ENCODE measurements at regions not wholly inside any gene's neighbourhood (a gene's known extent, or its start where the extent isn't known, plus 50 kb on each side); places are given as distances from the start of the nearest gene placed in this dataset.

DNA sequence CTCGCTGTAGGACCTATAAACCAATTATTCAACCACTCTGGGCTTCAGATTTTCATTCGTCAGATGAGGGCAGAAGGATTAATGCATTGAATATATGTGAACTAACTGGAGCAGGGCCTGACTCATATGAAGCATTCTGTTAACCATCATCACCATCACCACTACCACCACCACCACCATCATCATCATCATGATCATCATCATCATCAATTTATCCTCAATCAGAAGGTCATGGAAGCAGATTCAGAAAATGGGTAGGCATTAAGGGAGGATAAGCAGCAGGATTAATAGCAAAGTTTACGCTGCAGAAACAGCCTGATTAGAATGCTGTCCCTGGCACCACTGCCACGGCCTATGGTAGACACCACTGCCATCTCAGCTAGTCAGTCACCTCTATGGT is 407.5 kb upstream of the THBS1 start:
- Histone ChIP-seq H3K4me1 (ENCODE audit: control insufficient read depth in 1 of 2, insufficient read depth in 2 of 2, low read depth in 1 of 2, low read length in 1 of 2) (peaks cover 7 to 8% of the 10 kb centered on the region in 2 experiments), H3K36me3 (replicated peaks in 1 of 2; ENCODE audit: control insufficient read depth in 1 of 2, insufficient read depth in 2 of 2, low read length in 1 of 2) (no peaks in the 10 kb centered on the region), H3K27me3 (ENCODE audit: insufficient read depth) (no peaks in the 10 kb centered on the region), H3K9me3 (no peaks in the 10 kb centered on the region), H4K20me1 (ENCODE audit: insufficient read depth) (no peaks in the 10 kb centered on the region), H3F3A (replicated peaks; ENCODE audit: insufficient read depth) (peaks cover 8% of the 10 kb centered on the region), H3K27ac (ENCODE audit: low read depth in 2 of 2, low read length in 1 of 2) (peak overlapping the region in 1 of 2 experiments; percentile 78; a peak in 1 of 4 replicates), H3K9ac (no peak overlapping the region), H3K9me2 (no peaks in the 10 kb centered on the region), H3K4me2 (no peak overlapping the region), H3K79me2 (ENCODE audit: insufficient read depth) (no peaks in the 10 kb centered on the region), H2AFZ (ENCODE audit: low read depth) (no peak overlapping the region), H3K4me3 (ENCODE audit: low read depth in 2 of 2, low read length in 1 of 2) (no peak overlapping the region)
- ChIA-PET POLR2A (no interaction called here), CTCF (interaction anchor here (0.9 to 2.4 kb wide), 3 partner anchors 404 to 584 kb away, joined by 3 to 20 read pairs (median 12); no protein-coding TSS in a partner anchor)
- 98% methylated on average over 4 of the region's 4 CpGs for WGBS (ENCODE audit: low lambda C conversion rate)
- no peak for DNase-seq
- TF ChIP-seq EP300 (IDR thresholded peaks at IDR 0.05; ENCODE audit: borderline replicate concordance in 1 of 2, low read depth in 1 of 2, low read length in 1 of 2) (no peak), GABPA (IDR thresholded peaks at IDR 0.05; ENCODE audit: low read depth) (no peak), JUND (IDR thresholded peaks at IDR 0.05) (no peak), SIN3A (IDR thresholded peaks at IDR 0.05; ENCODE audit: borderline replicate concordance, low read depth, low read length) (no peak)
- TF ChIP-seq, protein P1, sequence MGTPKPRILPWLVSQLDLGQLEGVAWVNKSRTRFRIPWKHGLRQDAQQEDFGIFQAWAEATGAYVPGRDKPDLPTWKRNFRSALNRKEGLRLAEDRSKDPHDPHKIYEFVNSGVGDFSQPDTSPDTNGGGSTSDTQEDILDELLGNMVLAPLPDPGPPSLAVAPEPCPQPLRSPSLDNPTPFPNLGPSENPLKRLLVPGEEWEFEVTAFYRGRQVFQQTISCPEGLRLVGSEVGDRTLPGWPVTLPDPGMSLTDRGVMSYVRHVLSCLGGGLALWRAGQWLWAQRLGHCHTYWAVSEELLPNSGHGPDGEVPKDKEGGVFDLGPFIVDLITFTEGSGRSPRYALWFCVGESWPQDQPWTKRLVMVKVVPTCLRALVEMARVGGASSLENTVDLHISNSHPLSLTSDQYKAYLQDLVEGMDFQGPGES (IDR thresholded peaks at IDR 0.05; ENCODE audit: low read depth, low read length), result no peak

DNA sequence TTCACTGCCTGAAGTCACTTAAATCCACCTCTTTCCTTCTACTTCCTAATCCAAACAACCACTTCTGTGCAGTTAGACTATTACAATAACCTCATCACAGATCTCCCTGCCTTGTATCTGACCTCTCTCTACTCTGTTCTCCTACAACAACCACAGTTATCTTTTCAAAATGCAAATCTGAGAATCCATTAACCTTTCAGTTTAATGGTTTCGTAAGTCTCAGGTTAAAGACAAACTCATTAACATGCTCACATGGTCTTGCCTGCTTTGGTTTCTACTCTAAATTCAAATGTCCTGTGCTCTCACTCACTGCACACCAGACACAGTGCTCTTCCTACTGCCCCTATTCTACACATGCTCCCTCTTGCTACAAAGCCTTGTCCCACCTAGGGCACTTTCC is 406.5 kb upstream of the THBS1 start:
- H3F3A ChIP-seq (replicated peaks; ENCODE audit: insufficient read depth), result peaks cover 8% of the 10 kb centered on the region
- CTCF ChIA-PET, result no interaction called here
- POLR2A ChIA-PET, result no interaction called here
- H2AFZ ChIP-seq (ENCODE audit: low read depth), result no peak overlapping the region
- H3K4me2 ChIP-seq, result no peak overlapping the region
- no peak overlapping the region for H3K4me3 ChIP-seq (ENCODE audit: low read depth in 2 of 2, low read length in 1 of 2)
- H4K20me1 ChIP-seq (ENCODE audit: insufficient read depth), result no peaks in the 10 kb centered on the region
- H3K27ac ChIP-seq (ENCODE audit: low read depth in 2 of 2, low read length in 1 of 2), result no peak overlapping the region
- H3K9me2 ChIP-seq, result no peaks in the 10 kb centered on the region
- H3K36me3 ChIP-seq (replicated peaks in 1 of 2; ENCODE audit: control insufficient read depth in 1 of 2, insufficient read depth in 2 of 2, low read length in 1 of 2), result no peaks in the 10 kb centered on the region
- no peak overlapping the region for H3K9ac ChIP-seq
- H3K9me3 ChIP-seq, result no peaks in the 10 kb centered on the region
- peaks cover 7 to 8% of the 10 kb centered on the region in 2 experiments for H3K4me1 ChIP-seq (ENCODE audit: control insufficient read depth in 1 of 2, insufficient read depth in 2 of 2, low read depth in 1 of 2, low read length in 1 of 2)
- no peaks in the 10 kb centered on the region for H3K27me3 ChIP-seq (ENCODE audit: insufficient read depth)
- DNase-seq, result no peak
- 90% methylated on average over 1 of the region's 1 CpG for WGBS (ENCODE audit: low lambda C conversion rate)
- no peaks in the 10 kb centered on the region for H3K79me2 ChIP-seq (ENCODE audit: insufficient read depth)
- TF ChIP-seq RFX5 (IDR thresholded peaks at IDR 0.05; ENCODE audit: low read length) (no peak), EZH2phosphoT487 (IDR thresholded peaks at IDR 0.05; ENCODE audit: borderline replicate concordance, low read depth) (no peak), CHD2 (IDR thresholded peaks at IDR 0.05; ENCODE audit: low read length, partially characterized antibody) (no peak), GATA2 (CRISPR knock-in tag; IDR thresholded peaks at IDR 0.05) (no peak), GABPA (IDR thresholded peaks at IDR 0.05; ENCODE audit: low read depth) (no peak), SMC3 (IDR thresholded peaks at IDR 0.05; ENCODE audit: low read depth, low read length) (no peak), TEAD4 (IDR thresholded peaks at IDR 0.05; ENCODE audit: borderline replicate concordance, insufficient read depth) (no peak), NRF1 (IDR thresholded peaks at IDR 0.05; ENCODE audit: low read depth, low read length) (no peak), RAD21 (IDR thresholded peaks at IDR 0.05; ENCODE audit: low read length) (no peak), EP300 (IDR thresholded peaks at IDR 0.05; ENCODE audit: borderline replicate concordance in 1 of 2, low read depth in 1 of 2, low read length in 1 of 2) (no peak), SIN3A (IDR thresholded peaks at IDR 0.05; ENCODE audit: borderline replicate concordance, low read depth, low read length) (no peak), POLR2AphosphoS5 (IDR thresholded peaks at IDR 0.05; ENCODE audit: low read depth, low read length) (no peak), RCOR1 (IDR thresholded peaks at IDR 0.05; ENCODE audit: low read length) (no peak), REST (IDR thresholded peaks at IDR 0.05; ENCODE audit: low read depth, low read length) (no peak), MEF2A (IDR thresholded peaks at IDR 0.05; ENCODE audit: borderline replicate concordance, low read depth) (no peak), FOXM1 (IDR thresholded peaks at IDR 0.05; ENCODE audit: low read depth) (no peak)
- TF ChIP-seq, protein P2, sequence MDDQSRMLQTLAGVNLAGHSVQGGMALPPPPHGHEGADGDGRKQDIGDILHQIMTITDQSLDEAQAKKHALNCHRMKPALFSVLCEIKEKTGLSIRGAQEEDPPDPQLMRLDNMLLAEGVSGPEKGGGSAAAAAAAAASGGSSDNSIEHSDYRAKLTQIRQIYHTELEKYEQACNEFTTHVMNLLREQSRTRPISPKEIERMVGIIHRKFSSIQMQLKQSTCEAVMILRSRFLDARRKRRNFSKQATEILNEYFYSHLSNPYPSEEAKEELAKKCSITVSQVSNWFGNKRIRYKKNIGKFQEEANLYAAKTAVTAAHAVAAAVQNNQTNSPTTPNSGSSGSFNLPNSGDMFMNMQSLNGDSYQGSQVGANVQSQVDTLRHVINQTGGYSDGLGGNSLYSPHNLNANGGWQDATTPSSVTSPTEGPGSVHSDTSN (IDR thresholded peaks at IDR 0.05), result no peak
- TF ChIP-seq, protein P1 (IDR thresholded peaks at IDR 0.05; ENCODE audit: low read depth, low read length), result no peak
- TF ChIP-seq, protein P3, sequence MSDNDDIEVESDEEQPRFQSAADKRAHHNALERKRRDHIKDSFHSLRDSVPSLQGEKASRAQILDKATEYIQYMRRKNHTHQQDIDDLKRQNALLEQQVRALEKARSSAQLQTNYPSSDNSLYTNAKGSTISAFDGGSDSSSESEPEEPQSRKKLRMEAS (IDR thresholded peaks at IDR 0.05; ENCODE audit: low read depth), result no peak

Measured in SK-N-SH (cell line).